ENCODE measurements at regions not wholly inside any gene's neighbourhood (a gene's known extent, or its start where the extent isn't known, plus 50 kb on each side); places are given as distances from the start of the nearest gene placed in this dataset.

DNA sequence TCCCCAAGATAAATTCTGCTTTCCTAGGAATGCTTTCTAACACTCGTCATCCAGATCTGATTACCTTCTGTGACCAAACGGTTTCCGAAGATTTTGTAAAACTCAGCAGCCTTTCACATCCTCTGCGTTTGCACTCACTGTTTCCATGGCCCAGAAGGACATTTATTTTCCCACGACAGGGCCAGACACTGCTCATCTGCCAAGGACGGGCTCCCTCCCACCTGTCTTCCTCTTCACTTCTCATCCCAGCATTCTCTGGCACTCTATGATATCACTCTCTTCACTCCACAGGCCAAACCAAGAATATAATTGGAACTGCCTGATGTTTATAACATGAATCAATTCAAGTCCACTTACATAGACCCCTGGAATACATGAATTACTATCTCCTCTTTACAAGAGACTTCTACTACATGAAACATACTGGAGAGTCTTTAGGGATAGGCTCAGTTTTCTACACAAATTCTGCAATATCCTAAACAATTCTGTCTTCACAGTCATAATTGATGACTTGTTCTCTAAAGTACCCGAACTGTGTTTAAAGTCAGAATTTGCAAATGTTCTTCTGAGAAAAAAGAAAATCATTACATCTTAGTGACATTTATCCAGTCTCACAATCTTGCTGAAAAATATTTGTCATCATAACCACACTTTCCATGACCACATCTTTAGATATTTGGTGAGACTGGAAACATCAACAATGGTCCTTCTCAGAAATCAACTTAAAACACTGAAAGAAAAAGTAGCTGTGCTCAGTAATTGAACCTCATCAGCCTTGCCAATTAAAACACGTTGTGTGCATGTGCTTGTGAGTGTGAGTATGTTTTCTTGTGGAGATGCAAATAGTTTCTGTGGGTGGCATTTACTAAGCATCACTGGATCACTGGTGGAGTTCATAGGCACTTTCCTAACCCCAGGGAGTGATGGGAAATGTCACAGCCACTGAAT lies 79.5 kb upstream of the PRSS58 start:
- H3K27me3 ChIP-seq (ENCODE audit: control insufficient read depth in 1 of 2, insufficient read depth in 2 of 2, low read length in 2 of 2): peaks cover 0 to 13% of the 10 kb centered on the region in 2 experiments; a peak in 2 of 5 replicates
- ChIA-PET POLR2A (no interaction called here), CTCF (ENCODE audit: low intra/inter-chr PET ratio, low total read pairs) (no interaction called here)
- H3K79me2 ChIP-seq (ENCODE audit: insufficient read depth, low read length): no peaks in the 10 kb centered on the region
- H3K9me3 ChIP-seq (ENCODE audit: low read length): no peaks in the 10 kb centered on the region
- intact Hi-C loops (cut with micrococcal nuclease; ENCODE audit: unreplicated experiment) (no loop called here), in situ Hi-C loops (cut with HindIII; ENCODE audit: extremely low pct_ligation_motif_present, low pct_unique_long_range_greater_than_20kb) (no loop called here)
- WGBS (ENCODE audit: low lambda C conversion rate): 4% methylated on average over 8 of the region's 8 CpGs
- H3K9ac ChIP-seq (ENCODE audit: insufficient read depth, low read depth, low read length): no peak overlapping the region
- H3K4me3 ChIP-seq (replicated peaks in 1 of 3; ENCODE audit: insufficient read depth in 1 of 3, low read depth in 2 of 3, low read length in 3 of 3): no peak overlapping the region
- H3K27ac ChIP-seq (ENCODE audit: extremely low read length, insufficient read depth, low read length): no peak overlapping the region
- TF ChIP-seq, protein P1, sequence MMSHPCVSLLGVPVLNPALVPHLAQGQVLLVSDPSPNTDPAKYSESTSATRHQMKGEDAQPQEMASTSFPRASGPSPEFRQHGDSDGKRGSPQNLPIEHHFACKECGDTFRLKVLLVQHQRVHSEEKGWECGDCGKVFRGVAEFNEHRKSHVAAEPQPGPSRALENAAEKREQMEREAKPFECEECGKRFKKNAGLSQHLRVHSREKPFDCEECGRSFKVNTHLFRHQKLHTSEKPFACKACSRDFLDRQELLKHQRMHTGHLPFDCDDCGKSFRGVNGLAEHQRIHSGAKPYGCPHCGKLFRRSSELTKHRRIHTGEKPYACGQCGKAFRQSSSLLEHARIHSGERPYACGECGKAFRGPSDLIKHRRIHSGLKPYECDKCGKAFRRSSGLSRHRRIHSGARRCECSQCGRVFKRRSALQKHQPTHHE (CRISPR knock-in tag; IDR thresholded peaks at IDR 0.05; ENCODE audit: borderline replicate concordance): no peak
- TF ChIP-seq ZNF335 (CRISPR knock-in tag; IDR thresholded peaks at IDR 0.05) (no peak), ZNF549 (CRISPR knock-in tag; IDR thresholded peaks at IDR 0.05) (no peak)
- no peaks in the 10 kb centered on the region for H3K4me1 ChIP-seq (ENCODE audit: insufficient read depth, low read length)
- BruUV-seq (replicated peaks): no TSS peak
- FAIRE-seq: no peak
- no peak overlapping the region for H2AFZ ChIP-seq (ENCODE audit: low read length)
- no peaks in the 10 kb centered on the region for H3K36me3 ChIP-seq (replicated peaks in 1 of 2; ENCODE audit: control insufficient read depth in 1 of 2, insufficient read depth in 2 of 2, low read length in 2 of 2)
- DNase-seq (ENCODE audit: low spot score): no peak
- H4K20me1 ChIP-seq (ENCODE audit: insufficient read depth, low read length): no peaks in the 10 kb centered on the region
- no peak overlapping the region for H3K4me2 ChIP-seq (ENCODE audit: low read depth, low read length)
- no peak for ATAC-seq

DNA sequence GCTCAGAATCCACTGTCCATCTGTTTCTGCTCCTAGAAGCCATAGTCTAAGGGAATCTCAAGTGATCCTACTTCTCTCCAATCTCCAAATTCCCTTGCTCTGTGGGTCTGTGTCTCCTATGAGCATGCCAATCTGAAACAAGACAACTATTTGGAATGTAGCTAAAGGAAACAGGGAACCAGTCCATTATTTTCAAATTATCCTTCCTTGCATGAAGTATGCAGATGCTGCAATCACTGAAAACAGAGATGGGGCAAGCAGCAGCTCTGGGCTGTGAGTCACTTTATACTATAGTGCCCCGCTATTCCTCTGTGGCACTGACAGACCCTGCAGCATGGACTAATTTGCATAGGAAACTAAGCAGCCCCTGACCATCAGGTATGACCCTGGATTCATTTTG lies 76.9 kb upstream of the PRSS58 start:
- FAIRE-seq: no peak
- ChIA-PET CTCF (ENCODE audit: low intra/inter-chr PET ratio, low total read pairs) (no interaction called here), POLR2A (no interaction called here)
- Histone ChIP-seq H4K20me1 (ENCODE audit: insufficient read depth, low read length) (no peaks in the 10 kb centered on the region), H3K27ac (ENCODE audit: extremely low read length, insufficient read depth, low read length) (no peak overlapping the region), H2AFZ (ENCODE audit: low read length) (no peak overlapping the region), H3K9ac (ENCODE audit: insufficient read depth, low read depth, low read length) (no peak overlapping the region), H3K27me3 (ENCODE audit: control insufficient read depth in 1 of 2, insufficient read depth in 2 of 2, low read length in 2 of 2) (peaks cover 0 to 14% of the 10 kb centered on the region in 2 experiments; a peak in 2 of 5 replicates), H3K4me3 (replicated peaks in 1 of 3; ENCODE audit: insufficient read depth in 1 of 3, low read depth in 2 of 3, low read length in 3 of 3) (no peak overlapping the region), H3K79me2 (ENCODE audit: insufficient read depth, low read length) (no peaks in the 10 kb centered on the region), H3K36me3 (replicated peaks in 1 of 2; ENCODE audit: control insufficient read depth in 1 of 2, insufficient read depth in 2 of 2, low read length in 2 of 2) (no peaks in the 10 kb centered on the region), H3K4me2 (ENCODE audit: low read depth, low read length) (no peak overlapping the region), H3K4me1 (ENCODE audit: insufficient read depth, low read length) (no peaks in the 10 kb centered on the region), H3K9me3 (ENCODE audit: low read length) (no peaks in the 10 kb centered on the region)
- ATAC-seq: no peak
- no TSS peak for BruUV-seq (replicated peaks)
- TF ChIP-seq JUND (CRISPR knock-in tag; IDR thresholded peaks at IDR 0.05) (no peak), ZNF333 (CRISPR knock-in tag; IDR thresholded peaks at IDR 0.05; ENCODE audit: borderline replicate concordance) (no peak), ZNF160 (CRISPR knock-in tag; IDR thresholded peaks at IDR 0.05) (no peak), GPN1 (CRISPR knock-in tag; IDR thresholded peaks at IDR 0.05; ENCODE audit: borderline replicate concordance) (no peak)
- TF ChIP-seq, protein P2, sequence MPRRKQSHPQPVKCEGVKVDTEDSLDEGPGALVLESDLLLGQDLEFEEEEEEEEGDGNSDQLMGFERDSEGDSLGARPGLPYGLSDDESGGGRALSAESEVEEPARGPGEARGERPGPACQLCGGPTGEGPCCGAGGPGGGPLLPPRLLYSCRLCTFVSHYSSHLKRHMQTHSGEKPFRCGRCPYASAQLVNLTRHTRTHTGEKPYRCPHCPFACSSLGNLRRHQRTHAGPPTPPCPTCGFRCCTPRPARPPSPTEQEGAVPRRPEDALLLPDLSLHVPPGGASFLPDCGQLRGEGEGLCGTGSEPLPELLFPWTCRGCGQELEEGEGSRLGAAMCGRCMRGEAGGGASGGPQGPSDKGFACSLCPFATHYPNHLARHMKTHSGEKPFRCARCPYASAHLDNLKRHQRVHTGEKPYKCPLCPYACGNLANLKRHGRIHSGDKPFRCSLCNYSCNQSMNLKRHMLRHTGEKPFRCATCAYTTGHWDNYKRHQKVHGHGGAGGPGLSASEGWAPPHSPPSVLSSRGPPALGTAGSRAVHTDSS (CRISPR knock-in tag; conservative IDR thresholded peaks at IDR 0.05): no peak
- 11% methylated on average over 1 of the region's 1 CpG for WGBS (ENCODE audit: low lambda C conversion rate)
- in situ Hi-C loops (cut with HindIII; ENCODE audit: extremely low pct_ligation_motif_present, low pct_unique_long_range_greater_than_20kb): no loop called here
- intact Hi-C loops (cut with micrococcal nuclease; ENCODE audit: unreplicated experiment): no loop called here
- DNase-seq (ENCODE audit: low spot score): no peak
